ENCODE measurements at regions not wholly inside any gene's neighbourhood (a gene's known extent, or its start where the extent isn't known, plus 50 kb on each side); places are given as distances from the start of the nearest gene placed in this dataset.

DNA sequence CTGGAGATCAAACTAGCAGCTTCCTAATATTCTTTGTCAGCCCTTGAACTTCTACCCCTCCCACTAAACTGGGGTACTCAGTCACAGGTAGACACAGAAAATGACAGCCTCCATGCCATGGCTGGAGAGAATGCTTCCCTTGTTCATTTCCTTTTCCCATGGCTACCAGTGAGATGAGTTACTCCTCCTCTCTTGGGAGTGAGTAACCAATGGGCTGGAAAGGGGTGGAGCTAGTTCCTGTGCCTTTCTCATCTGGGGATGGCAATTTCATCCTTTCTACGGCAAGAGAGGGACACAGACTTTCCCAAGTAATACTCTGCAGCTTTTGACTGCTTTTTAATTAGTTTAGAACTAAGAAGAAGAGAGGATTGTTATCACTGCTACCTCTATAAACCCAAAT is 1045.6 kb upstream of the WWC1 start:
- DNase-seq = no peak

GRCh38 chr5:167247816-167248215 is 1043.6 kb upstream of the WWC1 start:
- DNase-seq = no peak

- DNase-seq = no peak
Observed at GRCh38 chr5:167248257-167248656, 1043.2 kb upstream of the WWC1 start.

- no peak for DNase-seq
Observed at GRCh38 chr5:167250996-167251395, 1040.4 kb upstream of the WWC1 start.

- DNase-seq = no peak
Observed at GRCh38 chr5:167254132-167254531, 1037.3 kb upstream of the WWC1 start.

GRCh38 chr5:167255926-167256325 is 1035.5 kb upstream of the WWC1 start:
- DNase-seq = no peak

DNA sequence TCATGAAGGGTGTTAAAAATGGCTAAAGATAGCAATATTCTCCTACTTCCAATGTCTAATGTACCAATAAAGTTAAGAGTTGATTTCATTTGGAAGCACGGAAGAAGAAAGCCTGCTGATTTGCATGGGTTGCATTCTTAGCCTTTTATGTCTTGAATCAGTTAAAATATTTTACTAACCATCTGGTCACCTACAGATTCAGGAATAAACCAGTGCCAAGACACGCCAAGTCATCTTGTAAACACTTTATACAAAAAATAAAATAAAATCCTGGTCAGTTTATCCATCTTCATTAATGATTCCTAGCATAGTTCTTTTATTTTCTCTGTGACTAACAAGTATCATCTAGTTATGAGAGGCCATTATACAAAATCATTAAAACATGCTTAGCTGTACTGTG is 1031.6 kb upstream of the WWC1 start:
- no peak for DNase-seq

DNA sequence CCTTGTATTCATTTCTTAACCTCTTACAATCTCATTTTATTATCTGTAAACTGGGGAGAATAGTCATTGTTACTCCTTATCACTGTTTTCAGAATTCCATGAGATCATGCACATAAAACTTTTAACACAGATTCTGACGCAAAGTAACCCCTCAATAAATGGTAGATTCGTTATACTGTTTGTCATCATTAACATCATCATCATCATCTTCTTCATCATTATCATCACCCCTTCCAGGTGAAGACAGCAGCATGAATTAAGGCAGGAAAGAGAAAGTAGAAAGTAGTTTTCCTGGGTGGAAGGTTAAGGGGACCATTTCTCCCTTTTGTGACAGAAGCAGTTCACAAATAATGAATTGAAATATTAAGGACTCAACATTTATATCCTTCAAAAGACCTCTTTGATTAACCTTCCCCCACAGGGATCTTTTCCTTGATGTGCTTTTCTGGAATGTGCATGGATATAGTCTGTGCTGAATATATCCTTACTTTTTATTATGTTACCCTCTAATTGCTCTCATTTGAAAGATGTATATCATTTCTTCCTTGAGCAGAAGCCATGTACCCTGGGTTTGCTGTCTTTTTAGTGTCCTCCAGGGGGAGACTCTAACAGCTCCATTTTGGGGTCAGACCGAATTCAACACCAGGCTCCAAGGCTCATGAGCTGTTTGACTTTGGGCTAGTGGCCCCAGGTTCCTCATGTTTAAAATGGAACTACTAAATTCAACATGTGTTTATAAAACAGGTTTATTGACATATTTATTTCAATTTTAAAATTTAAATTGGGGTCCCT is 1029.9 kb upstream of the WWC1 start:
- DNase-seq = no peak

GRCh38 chr5:167263185-167263584 is 1028.3 kb upstream of the WWC1 start:
- no peak for DNase-seq

DNA sequence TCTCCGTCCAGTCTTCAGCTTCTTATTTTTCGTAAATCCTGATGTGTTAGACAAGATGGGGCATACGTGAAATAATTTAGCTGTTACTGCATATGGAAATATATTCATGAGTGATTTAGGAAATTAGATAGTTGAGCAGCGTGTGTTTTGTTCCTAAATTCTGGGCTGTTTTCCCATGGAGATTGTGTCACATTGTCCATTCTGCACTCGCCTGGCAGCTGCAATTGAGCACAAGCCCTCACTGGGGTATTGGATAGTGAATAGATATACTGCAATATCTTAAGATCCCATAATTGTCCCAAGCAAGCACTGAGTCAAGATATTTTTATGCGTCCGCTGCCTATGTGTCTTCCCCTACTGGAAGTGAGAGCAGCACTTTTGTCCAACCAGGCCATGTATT is 1027.1 kb upstream of the WWC1 start:
- DNase-seq = no peak

- DNase-seq = no peak
Observed at GRCh38 chr5:167268337-167268736, 1023.1 kb upstream of the WWC1 start.

DNA sequence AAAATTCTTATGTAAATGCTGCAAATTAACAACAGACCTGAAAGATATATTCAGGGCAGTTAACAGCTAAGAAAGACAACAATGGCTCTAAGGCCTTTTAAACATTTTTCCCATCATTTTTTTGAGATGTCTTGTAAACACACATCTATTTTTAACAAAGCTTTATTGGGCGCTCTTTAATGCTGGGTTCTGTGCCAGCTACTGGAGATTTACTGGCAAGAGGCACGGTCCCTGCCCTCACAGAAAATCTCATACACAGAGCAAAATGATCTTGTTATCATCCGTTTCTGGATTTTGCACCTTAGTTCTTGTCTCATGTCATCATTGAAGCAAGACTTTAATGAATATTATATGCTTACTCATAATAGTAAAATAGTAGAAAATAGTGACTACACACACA is 1022.3 kb upstream of the WWC1 start:
- DNase-seq = no peak

- DNase-seq = no peak
Observed at GRCh38 chr5:167271081-167271480, 1020.4 kb upstream of the WWC1 start.

DNA sequence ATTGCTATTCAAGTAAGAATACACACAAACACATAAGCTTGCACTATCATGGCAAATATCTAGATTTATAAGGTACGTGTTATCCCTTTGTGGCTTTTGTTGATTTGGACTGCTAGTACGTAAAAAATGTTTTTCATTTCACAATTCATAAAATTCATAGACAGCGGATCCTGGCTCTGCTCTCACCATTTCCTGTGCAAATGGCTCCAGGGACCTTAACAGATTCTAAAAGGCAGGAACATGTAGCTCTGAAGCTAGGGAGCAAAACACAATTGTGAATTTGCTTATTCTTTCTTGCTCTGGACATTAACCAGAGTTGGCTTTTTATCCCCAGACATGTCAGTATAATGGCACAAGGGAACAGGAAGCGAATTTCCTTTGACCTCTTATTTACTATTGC is 1019.9 kb upstream of the WWC1 start:
- no peak for DNase-seq

GRCh38 chr5:167280111-167280510 is 1011.3 kb upstream of the WWC1 start:
- no peak for DNase-seq

- no peak for DNase-seq
Observed at GRCh38 chr5:167281925-167282324, 1009.5 kb upstream of the WWC1 start.

GRCh38 chr5:167283691-167284090 is 1007.8 kb upstream of the WWC1 start:
- no peak for DNase-seq

- DNase-seq = no peak
Observed at GRCh38 chr5:167284222-167284890, 1007.1 kb upstream of the WWC1 start.

GRCh38 chr5:167285591-167285990 is 1005.9 kb upstream of the WWC1 start:
- DNase-seq = no peak

DNA sequence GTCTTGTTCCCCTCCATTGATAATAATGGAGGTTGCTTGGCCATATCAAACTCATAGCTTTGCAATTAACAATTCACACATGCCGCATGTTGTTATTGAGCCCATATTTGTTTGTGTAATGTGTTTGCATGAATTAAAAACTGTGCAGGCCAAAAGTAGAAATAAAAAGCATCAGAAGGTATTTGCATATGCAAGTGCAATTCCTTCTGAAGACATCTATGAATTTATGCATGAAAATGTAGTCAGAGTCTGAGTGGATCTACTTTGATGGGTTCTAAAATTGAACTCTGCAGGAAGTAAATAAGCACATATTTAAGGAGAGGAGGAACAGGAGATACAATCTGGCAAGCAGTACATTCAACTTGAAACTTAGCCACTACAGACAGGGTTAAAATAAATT is 1004.6 kb upstream of the WWC1 start:
- no peak for DNase-seq

- no peak for DNase-seq
Observed at GRCh38 chr5:167290478-167290877, 1001.0 kb upstream of the WWC1 start.

DNA sequence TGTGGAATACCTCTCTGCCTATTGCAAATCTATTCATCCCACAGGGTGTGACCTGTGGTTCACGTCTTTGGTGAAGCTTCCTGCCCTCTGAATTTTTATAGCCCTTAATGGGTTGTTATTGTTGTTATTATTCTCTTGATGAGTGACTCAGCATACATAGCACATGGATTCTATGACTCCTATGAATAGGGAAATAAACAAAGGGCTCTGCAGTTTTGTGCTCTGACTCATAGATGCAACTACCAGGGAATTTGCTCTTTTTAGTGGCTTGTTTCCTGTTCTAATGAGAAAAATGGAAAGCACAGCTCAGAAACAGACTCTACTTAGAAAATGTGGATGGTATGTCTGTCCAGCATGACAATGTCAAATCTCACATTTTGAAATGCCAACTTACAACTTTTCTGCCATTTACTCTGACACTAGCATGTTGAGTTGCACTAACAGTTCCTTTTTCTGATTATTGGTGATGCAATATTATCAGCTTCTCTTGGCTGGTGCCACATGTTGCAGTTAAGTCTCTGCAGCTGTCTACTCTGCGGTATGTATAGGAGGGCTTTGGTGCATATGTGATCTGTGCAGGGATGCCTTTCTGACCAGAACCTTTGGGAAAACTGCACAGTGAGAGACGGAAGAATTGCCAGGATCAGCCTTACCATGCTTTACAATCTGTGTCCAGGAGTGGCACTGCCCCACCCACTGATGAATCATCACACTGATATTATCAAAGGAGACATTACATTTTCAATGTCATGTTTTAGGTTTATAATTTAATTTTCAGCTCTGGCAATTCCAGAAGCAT is 996.4 kb upstream of the WWC1 start:
- DNase-seq = no peak

DNA sequence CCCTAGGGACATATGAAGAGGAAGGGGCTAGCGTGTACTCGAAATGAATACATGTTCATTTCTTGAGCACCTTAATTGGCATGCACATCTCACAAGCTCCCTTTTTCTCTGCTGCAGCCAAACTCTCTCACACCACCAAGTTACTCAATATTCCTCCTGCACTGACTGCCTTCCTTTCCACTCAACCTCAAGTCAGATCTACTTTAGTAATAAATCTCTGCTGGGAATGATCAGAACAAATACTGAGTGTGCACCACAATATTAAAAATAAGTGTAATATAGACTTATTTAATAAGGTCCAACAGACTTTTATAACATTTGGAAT is 995.8 kb upstream of the WWC1 start:
- no peak for DNase-seq

- no peak for DNase-seq
Observed at GRCh38 chr5:167296066-167296465, 995.4 kb upstream of the WWC1 start.
